HG03439 (cell line): ENCODE measurements at regions not wholly inside any gene's neighbourhood (a gene's known extent, or its start where the extent isn't known, plus 50 kb on each side); places are given as distances from the start of the nearest gene placed in this dataset.

Experiments used
- ATAC-seq: cut with Tn5 transposase; IDR thresholded peaks from one replicate; pipeline ENCODE4 v1.9.1; 2021; ENCODE audit warnings: mild to moderate bottlenecking, moderate library complexity; ENCODE audit not compliant: unreplicated experiment

DNA sequence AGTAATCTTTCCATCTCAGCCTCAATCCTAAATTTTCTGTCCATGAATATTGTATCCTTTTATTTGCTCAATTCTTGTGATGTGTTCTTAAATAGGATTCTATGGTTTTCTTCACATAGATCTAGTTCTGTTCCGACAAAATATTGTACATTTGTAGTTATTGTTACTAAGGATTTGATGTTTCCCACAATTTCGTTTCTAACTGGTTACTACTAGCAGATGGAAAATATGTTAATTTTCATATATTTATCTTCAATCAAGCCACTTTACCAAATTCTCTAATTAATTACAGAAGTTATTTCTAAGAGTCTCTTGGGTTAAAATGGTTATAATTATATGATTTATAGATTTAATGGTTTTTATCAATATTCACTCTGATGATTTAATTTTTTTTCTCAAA is 60.3 kb downstream of the SEC61B start:
- no peak for ATAC-seq

DNA sequence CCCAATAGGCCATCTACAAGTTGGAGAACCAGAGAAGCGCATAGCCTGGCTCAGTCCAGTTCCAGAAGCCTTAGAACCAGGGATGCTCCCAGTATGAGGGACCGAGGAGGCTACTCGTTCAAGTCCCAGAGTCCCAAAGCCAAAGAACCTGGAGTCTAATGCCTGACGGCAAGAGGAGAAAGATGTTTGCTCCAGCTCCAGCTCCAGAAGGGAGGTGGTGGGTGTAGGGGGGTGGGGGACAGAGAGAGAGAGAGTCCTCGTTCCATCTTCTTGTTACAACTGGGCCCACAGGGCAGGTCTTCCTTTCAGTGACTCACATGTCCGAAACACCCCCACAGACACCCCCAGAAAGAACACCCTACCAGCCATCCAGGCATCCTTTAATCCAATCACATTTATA is 63.9 kb downstream of the SEC61B start:
- no peak for ATAC-seq

DNA sequence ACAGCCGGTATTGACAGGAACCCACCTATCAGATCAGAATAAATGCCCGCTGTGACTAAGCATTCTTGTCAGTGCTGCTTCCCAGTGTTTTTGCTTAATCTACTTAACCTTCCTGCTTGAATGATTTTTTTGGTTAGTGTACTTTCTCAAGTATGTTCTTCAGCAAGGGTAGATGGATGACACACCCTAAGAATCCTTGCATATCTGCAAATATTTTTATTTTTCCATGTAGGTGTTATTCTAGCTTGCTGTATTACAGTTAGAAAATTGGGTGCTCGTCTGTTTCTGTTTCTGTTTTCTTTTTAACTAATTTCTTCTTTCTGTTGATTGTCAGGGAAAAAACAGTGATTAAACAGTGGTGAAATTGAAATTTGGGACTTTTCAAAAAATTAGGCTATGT is 64.5 kb downstream of the SEC61B start:
- ATAC-seq = no peak

GRCh38 chr9:99287641-99288040 is 65.6 kb downstream of the SEC61B start:
- ATAC-seq = no peak

- ATAC-seq = no peak
Measured at GRCh38 chr9:99288830-99289229, 66.7 kb downstream of the SEC61B start.

GRCh38 chr9:99294850-99295461 is 72.9 kb downstream of the SEC61B start:
- ATAC-seq = no peak

DNA sequence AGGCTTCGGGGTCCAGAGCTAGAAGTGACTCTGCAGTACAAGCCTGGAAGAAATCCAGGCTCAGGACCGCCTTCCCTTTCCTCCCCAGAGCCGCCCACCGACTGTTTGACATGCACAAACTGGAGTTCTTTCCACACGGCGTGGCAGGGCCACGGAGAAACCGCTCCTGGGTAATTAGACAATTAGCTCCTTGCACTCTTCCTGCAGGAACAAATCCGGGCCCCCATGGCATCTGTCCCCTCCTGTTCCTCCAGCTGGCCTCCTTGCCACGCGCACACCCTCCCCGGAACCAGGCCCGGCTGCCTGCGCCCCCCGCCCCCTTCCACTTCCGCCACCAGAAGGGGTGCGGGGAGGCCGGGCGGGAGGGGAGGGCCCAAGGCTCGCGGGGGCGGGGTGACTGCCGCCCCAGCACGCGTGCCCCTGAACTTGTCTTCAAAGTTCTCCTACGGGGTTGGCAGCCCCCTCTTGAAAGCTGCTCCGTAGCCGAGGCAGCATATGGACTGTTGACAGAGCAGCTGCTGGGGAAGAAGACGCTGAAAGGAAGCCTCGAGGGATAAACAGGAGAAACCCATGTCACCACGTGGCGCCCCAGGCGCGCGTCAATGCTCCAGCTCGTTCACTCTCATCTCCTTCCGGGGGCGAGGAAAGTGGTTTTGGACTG is 74.3 kb downstream of the SEC61B start:
- ATAC-seq = no peak

- ATAC-seq = no peak
Measured at GRCh38 chr9:99298614-99299013, 76.5 kb downstream of the SEC61B start.

DNA sequence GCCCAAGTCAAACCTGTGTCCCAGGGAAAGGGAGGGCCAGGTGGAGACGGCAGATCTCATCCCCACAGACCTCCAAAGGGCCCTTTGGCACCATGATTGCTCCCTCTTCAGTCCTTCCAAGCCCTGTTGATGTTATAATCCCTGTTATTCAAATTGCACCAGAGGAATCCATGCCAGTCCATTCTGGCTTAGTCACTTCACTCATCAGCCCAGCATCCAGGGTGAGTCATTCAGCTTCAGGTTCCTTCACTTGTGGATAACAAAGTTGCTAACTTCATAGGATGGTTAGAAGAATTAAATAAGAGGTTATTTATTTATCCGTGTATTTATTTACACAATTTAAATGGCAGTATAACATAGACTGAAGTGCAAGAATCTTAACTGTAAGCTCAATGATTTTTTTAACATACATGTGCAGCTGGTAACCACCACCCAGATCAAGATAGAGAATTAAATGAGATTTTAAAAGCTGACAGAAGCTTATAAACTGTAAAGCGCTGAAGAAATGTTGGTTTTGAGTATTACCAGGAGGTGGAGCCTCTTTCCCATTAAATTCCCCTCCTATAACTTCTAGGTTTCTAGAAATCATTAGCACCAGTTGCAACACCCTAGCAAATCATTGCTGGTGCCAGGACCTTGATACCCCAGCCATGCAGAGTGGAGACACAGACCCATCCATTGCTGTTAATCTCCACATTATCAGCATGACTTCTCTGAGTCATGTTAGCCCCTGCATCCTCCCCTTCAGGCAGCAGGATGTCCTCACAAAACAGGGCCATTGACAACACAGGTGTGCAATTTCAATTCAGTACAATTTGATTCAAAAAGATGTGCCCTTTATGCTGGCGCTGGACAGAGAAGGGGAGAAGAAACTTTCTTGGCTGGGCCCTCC is 77.4 kb downstream of the SEC61B start:
- ATAC-seq = no peak

DNA sequence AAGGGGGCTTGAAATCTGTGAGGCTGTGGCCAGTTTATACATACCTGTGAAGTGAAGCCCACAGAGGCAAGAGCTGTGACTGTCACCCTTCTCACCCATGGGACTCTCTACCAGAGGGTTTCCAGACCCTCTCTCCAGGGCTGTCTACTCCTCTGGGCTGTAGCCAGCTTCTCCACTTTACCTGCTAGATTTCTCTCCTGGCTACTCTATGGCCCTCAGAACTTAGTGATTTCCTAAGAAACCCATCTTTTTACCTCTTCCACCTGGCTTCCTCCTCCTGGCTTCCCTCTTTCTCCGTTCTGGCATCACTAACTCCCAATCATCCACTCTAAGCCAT is 78.0 kb downstream of the SEC61B start:
- ATAC-seq = no peak

DNA sequence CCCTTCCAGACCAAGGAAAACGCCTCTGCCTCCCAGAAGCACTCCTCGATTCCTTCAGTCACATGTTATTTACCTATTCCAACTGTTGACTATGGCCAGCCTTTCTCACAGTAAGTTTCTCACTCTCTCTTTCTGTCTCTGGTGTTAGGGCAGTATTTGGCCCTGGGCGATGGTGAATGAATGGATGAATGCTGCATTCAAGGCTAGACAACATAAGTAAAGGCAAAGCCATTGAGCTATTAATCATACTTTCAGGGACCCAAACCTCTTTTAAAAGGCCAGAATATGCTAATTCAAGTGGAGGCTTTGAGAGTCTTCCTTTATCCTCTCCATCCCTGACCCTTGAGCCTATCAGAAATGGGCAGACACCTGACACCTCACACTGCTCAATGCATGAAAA is 78.5 kb downstream of the SEC61B start:
- ATAC-seq = no peak

DNA sequence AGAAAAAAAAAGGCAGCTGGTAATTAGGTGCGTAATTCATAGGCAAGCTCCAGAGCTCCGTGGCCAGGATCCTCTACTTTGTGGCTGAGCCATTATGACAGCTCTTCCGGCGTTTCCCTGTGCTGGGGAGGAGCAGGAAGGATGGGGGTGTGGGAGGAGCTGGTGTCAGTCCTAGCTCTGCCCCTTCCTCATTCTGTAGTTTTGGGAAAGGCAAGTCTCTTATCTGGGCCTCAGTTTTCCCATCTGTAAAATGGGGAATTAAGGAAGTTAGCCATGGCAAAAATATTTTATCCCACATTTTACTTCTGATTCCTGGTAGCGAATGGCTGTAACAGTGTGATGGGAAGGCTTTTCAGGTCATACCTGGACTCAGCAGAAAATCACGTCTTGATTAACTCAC is 81.1 kb downstream of the SEC61B start:
- ATAC-seq = no peak

GRCh38 chr9:99305124-99305523 is 83.0 kb downstream of the SEC61B start:
- no peak for ATAC-seq

GRCh38 chr9:99305820-99306811 is 84.0 kb downstream of the SEC61B start:
- no peak for ATAC-seq

GRCh38 chr9:99307851-99308250 is 85.8 kb downstream of the SEC61B start:
- no peak for ATAC-seq

- ATAC-seq = no peak
Measured at GRCh38 chr9:99309141-99309939, 87.3 kb downstream of the SEC61B start.

GRCh38 chr9:99312736-99313135 is 90.7 kb downstream of the SEC61B start:
- no peak for ATAC-seq

DNA sequence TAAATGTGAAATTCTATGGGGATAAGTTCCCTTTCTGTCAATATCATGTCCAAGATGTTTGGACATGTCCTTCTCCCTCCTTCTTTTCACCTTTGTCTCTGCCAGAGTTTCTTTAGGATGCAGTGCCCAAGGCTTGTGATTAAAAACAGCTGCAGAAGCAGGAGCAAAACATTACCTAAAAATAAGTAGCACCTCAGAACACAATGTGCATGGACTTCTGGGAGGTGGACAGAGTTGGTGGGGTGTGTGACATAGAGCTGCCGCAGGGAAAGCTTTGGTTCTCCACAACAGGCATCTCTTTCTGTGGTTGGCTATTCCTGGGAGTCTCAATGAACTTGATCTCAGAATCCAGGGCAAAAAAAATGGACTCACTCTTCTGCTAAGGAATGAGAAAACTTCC is 97.0 kb downstream of the SEC61B start:
- ATAC-seq = no peak

- no peak for ATAC-seq
Measured at GRCh38 chr9:99322299-99322698, 100.2 kb downstream of the SEC61B start.
